GM19372 (cell line): ENCODE measurements at regions not wholly inside any gene's neighbourhood (a gene's known extent, or its start where the extent isn't known, plus 50 kb on each side); places are given as distances from the start of the nearest gene placed in this dataset.
"Not testable (repeated sequence)": the region's sequence is repeated elsewhere in the genome, so short reads cannot be mapped to it uniquely, and the experiment has no call there.

Experiments used
- ATAC-seq: cut with Tn5 transposase; IDR thresholded peaks from one replicate; pipeline ENCODE4 v1.9.1; 2021; ENCODE audit warnings: mild to moderate bottlenecking, low read depth, moderate library complexity; ENCODE audit not compliant: unreplicated experiment

DNA sequence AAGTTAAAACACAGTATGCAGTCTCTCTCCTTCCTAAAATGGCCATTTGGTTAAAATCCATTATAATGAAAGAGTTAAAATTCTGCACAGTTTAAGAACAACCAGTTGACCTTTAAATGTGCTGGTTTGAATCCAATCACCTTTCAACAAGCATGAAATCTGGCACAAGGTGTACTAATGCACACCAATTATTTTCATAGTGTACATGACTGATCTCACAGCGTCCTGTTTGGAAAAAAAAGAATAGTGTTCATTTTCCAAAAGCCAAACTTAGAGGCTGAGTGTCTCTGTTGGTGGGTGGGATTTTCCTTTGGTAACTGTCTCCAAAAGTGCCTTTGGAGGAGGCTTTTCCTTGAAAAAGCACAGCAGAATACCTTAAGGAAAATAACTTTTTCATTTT, 180.6 kb downstream of the DEPDC1B start:
- ATAC-seq = no peak

DNA sequence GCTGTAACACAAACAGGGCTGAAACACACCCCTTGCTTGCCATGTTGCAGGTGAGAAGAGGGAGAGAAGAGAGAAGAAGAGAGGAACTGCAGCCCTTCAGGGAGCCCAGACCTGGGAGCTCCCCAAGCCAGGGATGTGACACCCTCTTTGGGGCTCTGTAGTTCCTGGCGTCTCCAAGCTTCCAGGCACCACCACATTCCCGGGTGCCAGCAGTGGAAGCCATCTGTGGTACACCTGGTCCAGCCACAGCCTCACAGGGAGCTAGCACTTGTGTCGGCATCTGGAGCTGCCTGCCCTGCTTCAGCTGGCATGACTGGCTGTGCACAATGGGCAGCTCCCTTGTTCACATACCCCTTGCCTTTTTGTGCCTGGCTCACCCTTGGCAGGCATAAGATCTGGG, 182.1 kb downstream of the DEPDC1B start:
- no peak for ATAC-seq

DNA sequence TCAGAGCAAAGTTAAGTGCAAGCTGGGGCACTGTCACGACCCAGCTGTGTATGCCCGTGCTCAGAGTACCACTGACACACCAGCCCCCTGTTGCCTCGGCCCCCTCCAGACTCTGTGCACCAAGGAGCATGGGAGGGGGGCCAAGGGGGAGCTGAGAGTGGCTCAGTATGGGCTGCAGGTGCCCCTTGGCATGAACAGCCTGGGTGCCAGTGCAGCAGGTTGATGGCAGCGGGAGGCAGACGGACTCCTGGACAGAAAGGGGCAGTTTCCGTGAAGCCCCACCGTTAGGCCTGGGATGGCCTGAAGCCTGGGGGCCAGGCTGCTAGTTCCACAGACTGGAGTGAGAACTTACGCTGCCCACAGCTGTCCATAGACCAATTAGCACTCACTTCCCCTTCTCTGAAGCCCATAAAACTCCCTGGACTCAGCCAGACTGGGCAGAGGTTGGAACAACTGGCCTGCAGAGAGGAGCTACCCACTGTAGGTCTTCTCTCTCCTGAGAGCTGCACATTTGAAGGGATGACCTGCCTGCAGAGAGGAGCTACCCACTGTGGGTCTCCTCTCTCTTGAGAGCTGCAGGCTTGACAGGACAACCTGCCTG, 182.8 kb downstream of the DEPDC1B start:
- ATAC-seq = no peak

DNA sequence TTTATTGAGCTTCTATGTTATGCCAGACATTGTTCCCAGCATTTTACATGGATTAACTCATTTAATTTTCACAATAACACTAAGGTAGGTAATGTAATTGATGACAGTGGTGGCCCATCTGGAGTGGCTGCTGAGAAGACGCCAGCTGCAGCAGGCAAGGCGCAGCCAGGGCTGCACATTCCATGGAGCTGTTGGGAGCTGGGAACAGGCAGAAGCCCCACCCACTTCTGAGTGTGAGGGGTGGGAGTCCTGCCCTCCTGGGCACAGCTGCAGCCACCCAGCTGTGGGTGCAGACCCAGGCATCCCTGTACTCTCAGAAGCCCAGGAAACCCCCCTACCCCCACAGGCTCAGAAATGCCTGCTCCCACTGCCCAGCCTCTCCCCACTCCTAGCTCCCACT, 183.3 kb downstream of the DEPDC1B start:
- ATAC-seq = no peak

DNA sequence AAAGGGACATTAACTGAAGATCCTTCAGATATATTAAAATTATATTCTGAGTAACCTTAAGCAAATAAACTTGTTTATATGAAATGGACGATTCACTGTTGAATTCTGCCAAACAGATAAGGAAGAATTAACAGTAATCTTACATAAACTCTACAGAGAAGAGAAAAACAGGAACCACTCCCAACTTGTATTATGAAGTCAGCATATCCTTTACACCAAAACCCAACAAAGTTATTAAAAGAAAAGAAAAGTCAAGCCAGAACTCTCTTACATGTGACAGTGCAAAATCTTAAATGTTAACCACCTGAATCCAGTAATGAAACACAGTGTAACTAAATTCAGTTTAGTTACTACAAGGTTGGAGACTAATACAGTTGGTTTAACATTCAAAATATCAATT, 185.8 kb downstream of the DEPDC1B start:
- ATAC-seq = no peak

DNA sequence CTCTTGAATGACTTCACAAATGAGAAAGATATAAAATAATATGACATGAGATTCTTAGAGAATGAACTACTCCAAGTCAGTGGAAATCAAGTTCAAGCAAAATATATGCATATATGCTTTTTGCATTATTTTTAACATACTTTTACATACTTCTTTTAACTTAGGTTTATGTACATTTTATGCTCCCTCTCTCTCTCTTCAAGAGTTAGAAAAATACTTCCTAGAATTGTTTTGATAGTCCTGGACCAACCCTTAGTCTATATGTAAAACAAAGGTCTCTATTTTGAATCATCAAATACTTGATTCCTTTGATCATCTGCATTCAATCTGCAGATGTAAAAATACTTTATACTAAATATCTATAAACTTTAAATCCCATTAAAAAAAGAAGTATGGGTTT, 187.8 kb downstream of the DEPDC1B start:
- no peak for ATAC-seq

DNA sequence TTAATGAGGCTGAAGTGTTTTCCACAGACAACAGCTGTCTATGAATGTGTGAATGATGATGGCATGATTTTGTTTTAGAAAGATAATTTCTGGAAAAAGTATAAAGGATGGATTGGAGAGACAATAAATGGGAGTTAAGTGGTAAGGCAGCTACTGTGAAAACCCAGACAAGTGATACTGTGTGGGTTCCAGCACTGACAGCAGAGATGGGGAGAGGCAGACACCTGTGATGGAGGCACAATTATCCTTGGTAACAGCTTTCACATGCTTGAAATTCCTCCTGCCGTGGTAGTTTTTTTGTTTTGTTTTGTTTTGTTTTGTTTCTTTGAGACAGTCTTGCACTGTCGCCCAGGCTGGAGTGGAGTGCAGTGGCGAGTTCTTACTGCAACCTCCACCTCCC, 189.3 kb downstream of the DEPDC1B start:
- no peak for ATAC-seq

DNA sequence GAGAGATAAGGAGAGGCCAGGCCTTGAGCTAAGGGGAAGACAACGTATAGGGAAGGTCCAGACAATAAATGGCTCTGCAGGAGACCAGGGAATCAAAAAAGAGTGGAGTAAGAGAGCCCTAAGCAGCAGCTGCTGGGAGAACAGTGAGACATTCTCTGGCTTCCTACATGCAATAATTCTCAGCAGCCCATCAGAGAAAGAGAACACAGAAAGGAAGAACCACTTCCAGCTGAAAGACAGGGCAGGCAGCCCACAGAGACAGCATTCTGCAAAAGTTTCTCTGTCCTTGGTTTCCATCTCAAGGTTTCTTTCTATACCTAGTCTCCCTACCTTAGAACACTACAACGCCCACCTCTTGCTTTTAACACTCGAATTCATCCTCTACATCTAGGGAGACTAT, 189.9 kb downstream of the DEPDC1B start:
- no peak for ATAC-seq

DNA sequence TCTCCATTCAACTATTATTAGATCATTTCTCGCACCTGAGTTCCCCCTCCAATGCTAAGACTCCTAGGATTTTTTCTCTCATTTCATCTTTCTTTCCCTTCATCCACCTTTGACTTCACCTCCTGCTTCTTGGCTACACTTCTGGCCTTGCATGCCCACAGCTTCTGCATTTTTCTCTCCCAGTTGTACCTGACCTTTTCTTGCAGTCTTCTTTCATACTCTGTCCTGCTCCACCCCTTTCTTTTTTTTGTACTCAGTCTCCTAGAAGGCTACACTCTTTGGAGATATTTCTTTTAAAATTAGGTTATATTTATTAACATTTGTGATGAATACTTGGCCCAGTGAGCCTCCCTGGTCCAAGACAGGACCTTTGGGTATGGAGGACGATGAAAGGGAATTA, 190.4 kb downstream of the DEPDC1B start:
- no peak for ATAC-seq

DNA sequence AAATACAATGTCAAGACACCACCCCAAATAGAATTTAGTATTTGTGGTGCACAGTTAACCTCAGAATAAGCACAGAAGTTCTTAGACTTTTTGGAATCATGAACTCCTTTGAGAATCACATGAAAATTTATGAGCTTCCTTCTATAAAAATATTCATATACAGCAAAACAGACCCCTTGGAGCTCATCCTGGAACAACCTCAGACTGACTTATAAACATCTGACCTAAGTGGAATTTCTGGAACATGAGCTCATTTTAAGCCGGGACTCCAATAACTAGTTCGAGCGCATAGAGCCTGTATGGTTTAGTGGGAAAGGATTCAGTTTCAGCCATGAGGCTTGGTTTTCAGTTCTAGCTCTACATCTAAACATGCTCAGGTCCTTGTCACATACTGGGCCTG, 192.3 kb downstream of the DEPDC1B start:
- no peak for ATAC-seq

DNA sequence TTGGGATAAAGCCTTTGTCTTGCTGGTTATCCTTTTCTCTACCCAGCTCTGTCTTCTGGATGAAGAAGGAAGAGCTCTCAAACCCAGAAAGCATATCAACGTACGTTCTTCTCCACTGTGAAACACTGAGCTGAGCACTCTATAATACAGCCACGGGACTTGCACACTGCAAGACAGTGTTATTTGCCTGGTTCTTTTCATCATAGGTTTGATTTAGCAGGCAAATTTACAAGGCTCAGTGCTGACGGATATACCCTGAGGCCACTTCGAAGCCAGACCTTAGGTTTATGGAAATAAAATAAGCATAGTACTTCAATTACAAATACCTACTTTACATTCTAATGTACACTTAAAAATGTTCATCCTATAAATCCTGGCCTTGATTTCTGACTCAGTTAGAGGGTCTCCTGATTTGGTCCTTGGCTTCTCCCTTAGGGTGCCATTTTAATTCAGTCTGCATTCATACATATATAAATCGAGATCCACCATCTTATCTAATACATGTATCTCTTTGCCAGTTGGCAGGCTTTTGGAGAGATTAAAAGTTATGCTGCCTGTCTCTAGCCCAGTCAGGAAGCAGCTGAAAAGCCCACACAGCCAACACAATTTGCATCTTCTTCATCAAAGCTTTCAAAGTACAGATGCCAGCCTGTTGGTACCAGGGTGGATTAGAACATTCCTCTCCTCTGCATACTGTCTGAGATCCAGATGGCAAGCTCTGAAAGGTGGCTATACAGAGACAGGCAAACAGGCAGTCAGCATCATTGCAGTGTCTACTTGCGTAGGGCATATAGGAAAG, 194.4 kb downstream of the DEPDC1B start:
- no peak for ATAC-seq

DNA sequence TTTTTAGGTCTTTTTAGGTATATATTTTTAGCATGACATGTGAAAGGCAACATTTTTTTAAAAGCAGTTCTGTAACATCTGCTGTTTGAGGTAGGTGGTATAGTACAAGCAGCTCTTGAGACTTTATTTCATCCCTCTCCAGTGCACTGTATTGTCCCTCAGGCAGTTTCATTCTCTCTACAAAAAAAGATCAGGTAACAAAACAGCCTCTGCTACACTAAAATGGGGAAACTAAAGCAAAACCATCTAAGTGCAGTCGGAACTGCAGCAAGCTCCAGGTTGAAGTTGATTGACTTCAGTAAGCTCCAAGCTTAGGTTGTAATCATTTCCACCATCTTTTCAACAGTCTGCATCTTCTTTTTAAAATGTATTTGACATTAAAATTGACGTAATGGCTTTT, 195.6 kb downstream of the DEPDC1B start:
- peak; percentile 58 for ATAC-seq

DNA sequence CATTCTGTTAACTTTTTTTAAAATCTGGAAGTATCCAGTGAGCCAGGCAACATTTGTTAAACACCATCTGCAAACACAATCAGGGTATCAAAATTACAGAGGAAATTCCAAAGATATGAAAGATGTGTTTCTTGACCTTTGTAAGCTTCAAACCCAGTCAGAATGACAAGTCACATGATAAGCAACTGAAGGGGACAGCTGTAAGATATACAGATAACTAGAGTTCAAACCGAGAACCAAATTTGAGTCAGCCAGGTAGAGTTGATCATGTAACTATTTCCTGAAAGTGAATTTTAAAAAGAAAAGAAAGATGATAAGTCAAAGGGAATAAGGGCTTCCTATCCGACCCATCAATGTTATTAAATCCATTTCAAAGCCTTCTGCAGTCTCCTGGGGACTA, 196.2 kb downstream of the DEPDC1B start:
- peak; percentile 80 for ATAC-seq

DNA sequence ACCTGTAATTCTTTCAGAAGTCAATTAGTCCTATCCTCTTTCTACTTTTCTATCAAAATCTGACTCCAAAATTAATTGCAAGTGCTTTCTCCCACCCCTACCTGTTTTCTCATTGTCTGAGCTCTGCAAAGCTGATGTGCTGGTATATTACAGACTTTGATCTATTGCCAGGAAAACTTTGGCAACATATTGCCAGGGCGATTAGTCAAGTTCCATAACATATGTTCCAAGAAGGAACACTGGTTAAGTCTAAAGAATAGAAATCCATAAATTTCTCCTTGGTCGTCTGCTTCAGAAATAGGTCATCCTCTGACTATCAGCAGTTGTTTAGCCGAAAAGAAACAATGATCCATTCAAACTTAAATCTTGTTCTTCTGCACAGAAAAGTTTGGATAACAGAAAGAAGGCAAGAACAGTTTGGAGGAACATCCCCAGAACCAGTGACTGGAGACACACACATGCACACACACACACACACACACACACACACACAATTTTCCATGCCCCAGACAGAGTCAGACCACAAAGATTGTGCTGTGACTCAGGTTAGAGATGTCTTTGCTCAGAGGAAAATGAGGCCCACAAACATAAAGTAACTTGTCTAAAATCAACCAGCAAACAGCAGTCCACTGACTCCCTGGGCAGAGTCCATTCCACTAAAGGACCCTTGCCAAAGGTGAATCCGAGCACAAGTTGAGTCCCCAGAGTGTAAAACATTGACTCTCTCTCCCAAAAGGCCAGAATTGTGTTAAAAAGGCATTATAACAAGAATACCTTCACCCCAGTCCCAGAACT, 202.1 kb downstream of the DEPDC1B start:
- ATAC-seq = no peak

DNA sequence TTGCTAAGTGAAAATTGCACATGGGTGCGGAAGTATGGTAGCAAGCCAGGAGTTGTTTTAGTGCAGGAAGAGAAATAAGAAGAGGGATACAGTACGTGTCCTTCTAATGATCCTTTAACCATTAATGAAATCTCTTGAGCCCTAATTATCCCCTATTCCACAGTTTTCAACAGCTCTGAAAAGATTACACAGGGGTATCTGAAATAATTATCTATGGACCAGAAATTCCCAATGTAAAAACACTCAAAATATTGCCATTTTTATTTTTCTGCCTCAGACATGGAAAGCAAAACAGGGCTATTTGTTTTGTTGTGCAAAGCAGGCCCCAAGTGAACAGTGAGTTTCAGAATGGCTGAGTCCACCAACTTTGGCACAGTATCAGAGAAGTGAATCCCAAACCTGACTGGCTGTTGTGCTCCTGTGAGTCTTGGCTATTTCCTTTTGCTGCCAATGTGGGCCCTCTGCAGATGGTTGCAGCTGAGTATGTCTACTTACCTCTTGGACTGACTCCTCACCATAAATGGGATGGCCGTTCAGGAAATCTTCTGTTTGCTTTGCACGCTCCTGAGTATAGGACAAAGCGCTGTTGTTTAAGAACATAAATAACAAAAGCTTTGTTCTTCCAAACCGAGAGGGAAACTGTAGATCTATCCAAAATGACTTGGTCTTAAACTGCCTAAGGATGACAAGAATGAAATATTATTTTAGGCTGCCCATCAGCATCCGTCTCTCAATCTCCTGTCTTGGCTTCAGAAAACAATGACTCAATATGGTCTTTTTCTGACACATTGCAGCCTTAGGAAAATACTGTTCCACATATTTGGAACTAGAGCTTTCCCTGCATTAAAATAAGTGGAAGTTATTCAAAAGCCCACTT, 204.1 kb downstream of the DEPDC1B start:
- no peak for ATAC-seq

DNA sequence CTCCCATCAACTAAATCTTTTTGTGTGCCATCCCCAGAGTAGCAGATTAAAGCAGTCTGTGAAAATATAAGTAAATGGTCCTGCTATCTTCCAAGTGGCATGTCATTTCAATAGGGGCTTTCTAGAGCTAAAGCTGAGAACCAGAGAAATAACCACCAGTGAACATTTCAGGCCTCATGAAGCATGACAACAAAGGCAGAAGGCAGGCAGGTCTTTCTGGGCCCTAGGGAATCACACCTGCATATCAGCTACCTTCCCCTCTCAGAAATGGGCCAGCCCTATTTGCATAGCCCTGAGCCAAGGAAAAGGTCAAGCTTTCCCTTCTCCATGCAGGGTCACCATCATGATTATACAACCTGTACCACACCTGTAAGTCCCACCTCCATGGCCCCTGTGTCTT, 205.3 kb downstream of the DEPDC1B start:
- ATAC-seq = no peak

DNA sequence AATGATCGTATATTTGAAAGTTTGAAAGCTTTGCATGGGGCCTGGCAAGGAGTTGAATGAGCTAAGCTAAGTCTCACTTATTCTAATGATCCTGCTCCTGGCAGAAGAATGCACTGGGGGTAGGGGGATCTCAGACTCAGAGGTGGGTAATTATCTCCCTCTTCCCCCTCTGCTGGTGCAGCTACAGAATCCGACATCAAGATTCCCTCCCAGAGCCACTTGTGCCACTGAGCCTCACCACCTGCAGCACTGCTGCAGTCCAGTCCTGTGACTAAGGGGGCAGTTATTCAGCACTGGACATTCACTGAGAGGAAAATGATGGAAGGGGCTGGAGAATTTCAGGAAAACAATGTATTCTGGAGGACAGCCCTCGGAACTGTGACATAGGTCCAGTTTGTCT, 205.8 kb downstream of the DEPDC1B start:
- no peak for ATAC-seq

DNA sequence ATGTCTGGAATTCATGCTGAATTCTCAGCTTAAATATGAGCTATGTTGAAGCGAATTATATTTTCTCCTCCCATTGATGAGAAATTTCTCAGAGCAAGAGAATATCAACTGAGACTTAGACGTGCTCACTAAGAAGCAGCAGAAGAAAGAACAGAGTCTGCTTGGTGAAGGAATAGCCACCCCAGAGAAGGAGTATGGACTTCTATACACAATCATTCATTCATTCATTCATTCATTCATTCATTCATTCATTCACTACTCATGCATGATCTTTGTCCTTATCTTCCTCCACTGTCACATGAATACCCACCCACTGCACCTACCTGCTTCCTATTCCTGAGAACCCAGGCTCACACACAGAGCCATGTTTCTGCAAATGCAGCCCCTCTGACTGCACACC, 206.6 kb downstream of the DEPDC1B start:
- no peak for ATAC-seq

DNA sequence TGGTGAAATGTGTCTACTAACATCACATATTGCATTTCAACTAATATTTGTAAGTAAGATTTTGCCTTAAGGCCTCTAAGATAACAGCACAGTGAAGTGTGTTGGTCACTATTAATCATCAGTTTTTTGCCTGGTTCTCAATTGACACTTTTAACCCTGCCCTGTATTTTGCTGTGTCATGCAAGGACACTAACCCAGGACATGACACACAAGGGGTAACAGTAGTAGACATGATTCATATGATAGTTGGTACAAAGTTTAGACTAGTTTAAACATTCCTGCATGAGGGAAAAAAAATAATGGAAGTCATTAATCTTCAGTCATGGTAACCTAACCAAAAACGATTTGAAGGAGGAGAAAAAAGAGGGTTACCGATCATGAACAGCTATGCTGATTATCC, 207.0 kb downstream of the DEPDC1B start:
- ATAC-seq = no peak

DNA sequence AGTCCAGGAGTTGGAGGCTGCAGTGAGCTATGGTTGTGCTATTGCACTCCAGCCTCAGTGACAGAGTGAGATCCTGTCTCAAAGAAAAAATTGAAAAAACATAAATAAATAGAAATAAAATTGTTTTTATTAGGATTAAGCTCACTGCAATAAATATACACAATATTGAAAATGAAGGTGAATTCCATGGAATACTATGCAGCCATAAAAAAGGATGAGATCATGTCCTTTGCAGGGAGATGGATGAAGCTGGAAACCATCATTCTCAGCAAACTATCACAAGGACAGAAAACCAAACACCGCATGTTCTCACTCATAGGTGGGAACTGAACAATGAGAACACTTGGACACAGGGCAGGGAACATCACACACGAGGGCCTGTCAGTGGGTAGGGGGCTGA, 207.6 kb downstream of the DEPDC1B start:
- not testable (repeated sequence) for ATAC-seq
